Endothelial cell of umbilical vein (primary cell): ENCODE measurements at regions not wholly inside any gene's neighbourhood (a gene's known extent, or its start where the extent isn't known, plus 50 kb on each side); places are given as distances from the start of the nearest gene placed in this dataset.

ENCODE experiments used
- CTCF ChIP-seq, 2 donors: IDR thresholded peaks; 1 replicate in 1 of 2; 2 replicates in 1 of 2; pipeline ENCODE4 v1.5.1; 2011; ENCODE audit warnings: low read length in 2 of 2, mild to moderate bottlenecking in 2 of 2, moderate library complexity in 2 of 2, control low read depth in 1 of 2, inconsistent platforms in 1 of 2, low read depth in 1 of 2; ENCODE audit not compliant: insufficient read depth in 1 of 2; ENCODE audit errors: extremely low read depth in 1 of 2
- EZH2 ChIP-seq: IDR thresholded peaks from 2 replicates; pipeline ENCODE4 v1.6.1; 2012; ENCODE audit warnings: borderline replicate concordance, low read depth, mild to moderate bottlenecking, moderate library complexity, low read length, inconsistent platforms; ENCODE audit not compliant: severe bottlenecking
- JUN ChIP-seq: IDR thresholded peaks from 2 replicates; pipeline ENCODE4 v1.6.1; 2011; ENCODE audit warnings: borderline replicate concordance, low read depth; ENCODE audit not compliant: insufficient read length, insufficient read depth
- MAX ChIP-seq: IDR thresholded peaks from 2 replicates; pipeline ENCODE4 v1.6.1; 2011; ENCODE audit not compliant: insufficient read depth, insufficient read length
- MYC ChIP-seq: IDR thresholded peaks from one replicate; pipeline ENCODE4 v1.6.1; 2011; ENCODE audit warnings: mild to moderate bottlenecking, low read depth, low read length
- POLR2A ChIP-seq: IDR thresholded peaks from 2 replicates; pipeline ENCODE4 v1.6.1; 2012; ENCODE audit warnings: low read depth, mild to moderate bottlenecking, control low read depth, low read length
- POLR2AphosphoS5 ChIP-seq: IDR thresholded peaks from 2 replicates; pipeline ENCODE4 v1.6.1; 2012; ENCODE audit warnings: low read depth, mild to moderate bottlenecking, control low read depth, low read length, moderate library complexity; ENCODE audit not compliant: insufficient read depth

DNA sequence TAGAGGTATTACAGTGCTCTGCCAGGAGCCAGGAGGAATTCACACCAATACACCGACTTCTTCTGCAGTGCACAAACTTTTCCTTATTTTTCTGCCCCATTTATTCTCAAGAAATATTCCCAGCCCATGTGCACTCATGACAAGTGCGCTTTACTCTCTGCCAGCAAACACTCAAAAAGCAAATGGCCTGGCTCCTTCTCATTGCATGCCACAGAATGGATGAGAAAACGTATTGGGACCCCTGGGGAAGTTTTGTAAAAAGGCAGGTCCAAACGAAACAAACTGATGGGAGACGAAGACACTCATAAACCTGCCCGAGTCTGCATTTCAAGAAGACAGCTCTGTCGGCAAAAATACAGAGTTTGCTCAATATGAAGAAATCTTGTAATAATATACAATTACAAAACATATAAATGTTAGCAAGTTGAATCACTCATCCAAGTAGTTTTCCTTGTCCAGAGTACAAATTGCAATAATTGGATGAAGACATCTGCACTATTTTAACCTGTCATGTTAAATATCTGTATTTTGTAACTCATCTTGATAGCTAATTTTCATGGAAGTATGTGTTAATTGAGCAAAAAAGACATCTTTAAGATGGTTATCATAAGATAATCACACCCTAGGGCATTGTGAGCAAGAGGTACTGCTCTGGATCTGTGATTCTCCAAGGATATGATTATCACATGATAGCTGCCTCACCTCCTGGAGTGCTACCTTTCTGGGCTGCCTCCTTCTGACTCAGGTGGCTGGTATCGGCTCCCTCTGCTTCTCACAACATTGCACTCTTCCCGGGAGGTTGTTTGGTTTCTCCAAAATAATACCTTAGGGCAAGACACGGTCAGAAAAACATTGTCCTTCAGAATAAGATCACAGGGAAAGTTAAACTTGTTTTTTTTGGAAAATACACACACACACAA, 260.8 kb upstream of the G2E3 start:
- TF ChIP-seq POLR2A (no peak), POLR2AphosphoS5 (no peak), MYC (no peak), EZH2 (no peak), CTCF (IDR thresholded peaks at IDR 0.05; ENCODE audit: extremely low read depth in 1 of 2, insufficient read depth in 1 of 2, low read depth in 1 of 2, low read length in 2 of 2) (no peak), MAX (no peak), JUN (no peak)
